ENCODE measurements at regions not wholly inside any gene's neighbourhood (a gene's known extent, or its start where the extent isn't known, plus 50 kb on each side); places are given as distances from the start of the nearest gene placed in this dataset.

- H3K27ac ChIP-seq = no peak overlapping the region
- H3K4me3 ChIP-seq = no peak overlapping the region
- H3K36me3 ChIP-seq = no peaks in the 10 kb centered on the region
- DNase-seq = no peak
- no peaks in the 10 kb centered on the region for H3K27me3 ChIP-seq
- intact Hi-C loops (cut with DNase I; ENCODE audit: low total_unique reads) = no loop called here
- H3K9me3 ChIP-seq = no peaks in the 10 kb centered on the region
- no peak for TF ChIP-seq CTCF (IDR thresholded peaks at IDR 0.05)
- no peaks in the 10 kb centered on the region for H3K4me1 ChIP-seq
Measured at GRCh38 chr14:85953265-85953664, 423.3 kb downstream of the FLRT2 start.

DNA sequence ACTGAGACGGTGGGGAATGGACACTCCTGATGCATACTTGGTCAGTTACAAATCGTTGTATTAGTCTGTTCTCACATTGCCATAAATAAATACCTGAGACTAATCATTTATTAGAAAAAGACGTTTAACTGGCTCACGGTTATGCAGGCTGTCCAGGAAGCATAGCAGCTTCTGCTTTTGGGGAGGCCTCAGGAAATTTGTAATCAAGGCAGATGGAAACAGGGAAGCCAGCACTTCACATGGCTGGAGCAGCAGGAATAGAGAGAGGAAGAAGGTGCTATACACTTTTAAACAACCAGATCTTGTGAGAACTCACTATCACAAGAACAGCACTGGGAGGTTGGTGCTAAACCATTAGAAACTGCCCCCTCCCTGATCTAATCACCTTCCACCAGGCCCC lies 418.2 kb downstream of the FLRT2 start:
- Histone ChIP-seq H3K9me3 (no peaks in the 10 kb centered on the region), H3K4me3 (no peak overlapping the region), H3K27ac (no peak overlapping the region), H3K27me3 (no peaks in the 10 kb centered on the region), H3K4me1 (no peaks in the 10 kb centered on the region), H3K36me3 (no peaks in the 10 kb centered on the region)
- DNase-seq = no peak
- intact Hi-C loops (cut with DNase I; ENCODE audit: low total_unique reads) = no loop called here
- TF ChIP-seq CTCF (IDR thresholded peaks at IDR 0.05) = no peak

DNA sequence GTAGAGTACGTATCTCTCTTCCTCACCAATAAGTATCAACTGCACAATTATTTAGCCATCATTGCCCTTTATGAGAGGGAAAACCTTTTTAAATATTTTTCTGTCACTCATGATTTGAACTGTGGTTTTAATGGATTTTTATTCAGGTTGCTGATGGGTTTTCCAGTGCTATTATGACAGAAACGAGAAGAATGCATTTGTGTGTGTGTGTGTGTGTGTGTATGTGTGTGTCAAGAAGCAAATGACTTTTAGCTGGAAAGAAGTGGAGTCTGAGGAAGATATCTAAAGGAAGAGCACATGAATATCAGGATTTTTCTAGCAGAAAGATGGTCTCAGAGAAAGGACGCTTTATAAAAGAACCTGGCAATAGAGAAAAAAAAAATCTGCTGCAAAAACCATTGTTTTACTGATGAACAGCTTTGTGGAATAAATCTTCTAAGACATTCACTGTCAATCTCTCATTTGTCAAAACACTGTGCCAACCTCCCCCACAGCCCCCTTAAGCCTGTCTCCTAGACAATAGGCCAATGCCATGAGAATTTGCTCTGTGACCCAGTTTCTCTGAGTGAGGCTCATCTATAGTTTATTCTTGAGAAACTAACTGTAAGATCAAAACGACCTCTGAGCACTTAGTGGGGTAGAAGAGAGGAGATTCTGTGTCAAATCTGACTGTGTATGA lies 417.7 kb downstream of the FLRT2 start:
- H3K9me3 ChIP-seq = no peaks in the 10 kb centered on the region
- H3K27me3 ChIP-seq = no peaks in the 10 kb centered on the region
- no peak overlapping the region for H3K4me3 ChIP-seq
- H3K36me3 ChIP-seq = no peaks in the 10 kb centered on the region
- no peak for TF ChIP-seq CTCF (IDR thresholded peaks at IDR 0.05)
- no peak for DNase-seq
- H3K27ac ChIP-seq = no peak overlapping the region
- H3K4me1 ChIP-seq = no peaks in the 10 kb centered on the region
- intact Hi-C loops (cut with DNase I; ENCODE audit: low total_unique reads) = no loop called here

- intact Hi-C loops (cut with DNase I; ENCODE audit: low total_unique reads) = no loop called here
- no peak for TF ChIP-seq CTCF (IDR thresholded peaks at IDR 0.05)
- no peak overlapping the region for H3K27ac ChIP-seq
- no peak for DNase-seq
- no peak overlapping the region for H3K4me3 ChIP-seq
- no peaks in the 10 kb centered on the region for H3K4me1 ChIP-seq
- peaks cover 0 to 7% (median 0%) of the 10 kb centered on the region in 3 donors for H3K9me3 ChIP-seq
- H3K36me3 ChIP-seq = no peaks in the 10 kb centered on the region
- no peaks in the 10 kb centered on the region for H3K27me3 ChIP-seq
Measured at GRCh38 chr14:85943192-85943591, 413.2 kb downstream of the FLRT2 start.

DNA sequence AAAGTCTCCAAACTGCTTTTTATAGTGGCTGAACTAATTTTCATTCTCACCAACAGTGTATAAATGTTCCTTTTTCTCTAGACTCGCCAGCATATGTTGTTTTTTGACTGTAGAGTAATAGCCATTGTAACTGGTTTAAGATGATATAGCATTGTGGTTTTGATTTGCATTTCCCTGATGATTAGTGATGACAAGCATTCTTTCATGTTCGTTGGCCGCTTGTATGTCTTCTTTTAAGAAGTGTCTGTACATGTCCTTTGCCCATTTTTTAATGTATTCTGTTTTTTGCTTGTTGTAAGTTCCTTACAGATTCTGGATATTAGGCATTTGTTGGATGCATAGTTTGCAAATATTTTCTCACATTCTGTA lies 404.9 kb downstream of the FLRT2 start:
- peaks cover 0 to 11% (median 0%) of the 10 kb centered on the region in 3 donors for H3K9me3 ChIP-seq
- no peak overlapping the region for H3K27ac ChIP-seq
- intact Hi-C loops (cut with DNase I; ENCODE audit: low total_unique reads) = no loop called here
- no peaks in the 10 kb centered on the region for H3K27me3 ChIP-seq
- no peak for TF ChIP-seq CTCF (IDR thresholded peaks at IDR 0.05)
- no peaks in the 10 kb centered on the region for H3K4me1 ChIP-seq
- DNase-seq = no peak
- H3K36me3 ChIP-seq = no peaks in the 10 kb centered on the region
- H3K4me3 ChIP-seq = peak overlapping the region; percentile 32 to 34
